H1 (cell line): ENCODE measurements at regions not wholly inside any gene's neighbourhood (a gene's known extent, or its start where the extent isn't known, plus 50 kb on each side); places are given as distances from the start of the nearest gene placed in this dataset.

Source experiments
- CTCF ChIA-PET: fragments of 300-600 bp; sonication (Branson Sonifier 250); formaldehyde crosslinking; loops from one replicate; lab custom pipeline; 2021; ENCODE audit not compliant: partially characterized antibody; lab: Charles Lee
- POLR2A ChIA-PET: fragments of 300-600 bp; sonication (Branson Sonifier 250); formaldehyde crosslinking; loops from one replicate; lab custom pipeline; 2021; ENCODE audit warnings: inconsistent platforms; ENCODE audit not compliant: partially characterized antibody; lab: Charles Lee
- DNase-seq, 2 experiments: peaks; one replicate each; pipeline versions ENCODE4 v3.0.0 to v3.0.0-alpha.2; 2010 to 2022; ENCODE audit warnings: low spot score in 2 of 2, low read depth in 1 of 2, mixed read lengths in 1 of 2
- FAIRE-seq: peaks from 2 replicates; lab custom pipeline; 2011; peaks lifted over from hg19 to GRCh38; lab: Jason Lieb, UNC
- H2AFZ ChIP-seq: 2 replicates; pipeline ENCODE4 v1.8.1; 2012; ENCODE audit warnings: low read length, inconsistent platforms
- H2AK5ac ChIP-seq: 2 replicates; pipeline ENCODE4 v1.6.1; 2013; ENCODE audit warnings: low read depth, low read length
- H2BK120ac ChIP-seq: replicated peaks from 2 replicates; pipeline ENCODE3; 2013; ENCODE audit warnings: low read depth, low read length, inconsistent platforms
- H2BK12ac ChIP-seq: 2 replicates; pipeline ENCODE4 v1.6.1; 2013; ENCODE audit warnings: low read depth, low read length
- H2BK15ac ChIP-seq: 2 replicates; pipeline ENCODE4 v1.6.1; 2013; ENCODE audit warnings: low read length
- H2BK20ac ChIP-seq: 2 replicates; pipeline ENCODE4 v1.6.1; 2013; ENCODE audit warnings: low read length
- H2BK5ac ChIP-seq: 2 replicates; pipeline ENCODE4 v1.6.1; 2013; ENCODE audit warnings: low read depth, low read length
- H3K14ac ChIP-seq: 2 replicates; pipeline ENCODE4 v1.6.1; 2013; ENCODE audit warnings: inconsistent platforms; ENCODE audit not compliant: insufficient read length
- H3K18ac ChIP-seq: 2 replicates; pipeline ENCODE4 v1.6.1; 2013; ENCODE audit warnings: low read length; ENCODE audit errors: extremely low read depth
- H3K23ac ChIP-seq: 2 replicates; pipeline ENCODE4 v1.6.1; 2013; ENCODE audit warnings: inconsistent platforms; ENCODE audit not compliant: insufficient read length
- H3K23me2 ChIP-seq: 2 replicates; pipeline ENCODE4 v1.6.1; 2013; ENCODE audit warnings: low read depth, low read length
- H3K27ac ChIP-seq: 2 replicates; pipeline ENCODE4 v1.6.1; 2011; ENCODE audit warnings: low read depth, low read length, inconsistent platforms
- H3K27me3 ChIP-seq, 4 experiments: replicated peaks in 1 of 4; 1 replicate in 1 of 4; 2 replicates in 3 of 4; pipeline versions ENCODE4 v1.6.1 to v1.8.1; 2011 to 2013; ENCODE audit warnings: low read length in 3 of 4, mild to moderate bottlenecking in 3 of 4, inconsistent platforms in 2 of 4, mixed read lengths in 2 of 4, moderate library complexity in 1 of 4; ENCODE audit not compliant: control insufficient read depth in 3 of 4, insufficient read depth in 3 of 4; ENCODE audit errors: extremely low read depth in 1 of 4
- H3K36me3 ChIP-seq, 4 experiments: 2 replicates each; pipeline versions ENCODE4 v1.6.1 to v1.8.1; 2011 to 2013; ENCODE audit warnings: mild to moderate bottlenecking in 4 of 4, low read length in 3 of 4, moderate library complexity in 2 of 4, control low read depth in 1 of 4, inconsistent platforms in 1 of 4; ENCODE audit not compliant: insufficient read depth in 4 of 4, control insufficient read depth in 2 of 4
- H3K4ac ChIP-seq: replicated peaks from 2 replicates; pipeline ENCODE3; 2013; ENCODE audit warnings: low read length, low read depth, mixed read lengths, inconsistent platforms; ENCODE audit not compliant: insufficient read length
- H3K4me1 ChIP-seq, 4 experiments: replicated peaks in 1 of 4; 1 replicate in 1 of 4; 2 replicates in 3 of 4; pipeline versions ENCODE4 v1.6.1 to v1.8.1; 2011 to 2013; ENCODE audit warnings: low read length in 3 of 4, inconsistent platforms in 2 of 4, mixed read lengths in 1 of 4; ENCODE audit not compliant: insufficient read depth in 4 of 4, control insufficient read depth in 3 of 4
- H3K4me2 ChIP-seq, 2 experiments: 2 replicates each; pipeline versions ENCODE4 v1.6.1 to v1.8.1; 2011 to 2013; ENCODE audit warnings: low read depth in 2 of 2, low read length in 2 of 2, control low read depth in 1 of 2, inconsistent platforms in 1 of 2, mild to moderate bottlenecking in 1 of 2; ENCODE audit not compliant: insufficient read depth in 1 of 2
- H3K4me3 ChIP-seq, 4 experiments: fragments of 200-600, 300-600 bp in 1 of 4; sonication (generic), shearing (Covaris generic), sonication (Bioruptor Twin) in 1 of 4; 2 replicates each; pipeline versions ENCODE4 v1.5.1 to v1.8.1; 2011 to 2016; ENCODE audit warnings: low read length in 4 of 4, low read depth in 3 of 4, control low read depth in 2 of 4, inconsistent platforms in 2 of 4, mild to moderate bottlenecking in 2 of 4, mixed read lengths in 1 of 4, moderate library complexity in 1 of 4; ENCODE audit not compliant: insufficient read depth in 2 of 4; ENCODE audit errors: extremely low read depth in 1 of 4
- H3K56ac ChIP-seq: replicated peaks from 2 replicates; pipeline ENCODE3; 2013; ENCODE audit warnings: low read depth, mild to moderate bottlenecking, mixed read lengths, low read length, inconsistent platforms; ENCODE audit not compliant: insufficient read length
- H3K79me1 ChIP-seq: 2 replicates; pipeline ENCODE4 v1.6.1; 2013; ENCODE audit warnings: low read depth, low read length, control low read depth
- H3K79me2 ChIP-seq, 2 experiments: 2 replicates each; pipeline versions ENCODE4 v1.6.1 to v1.8.1; 2012 to 2013; ENCODE audit warnings: low read length in 2 of 2, mild to moderate bottlenecking in 2 of 2, inconsistent platforms in 1 of 2; ENCODE audit not compliant: insufficient read depth in 2 of 2, control insufficient read depth in 1 of 2
- H3K9ac ChIP-seq, 4 experiments: replicated peaks in 1 of 4; 1 replicate in 1 of 4; 2 replicates in 3 of 4; pipeline versions ENCODE4 v1.6.1 to v1.8.1; 2011 to 2013; ENCODE audit warnings: low read depth in 3 of 4, low read length in 3 of 4, control low read depth in 2 of 4, mild to moderate bottlenecking in 2 of 4, moderate library complexity in 2 of 4, inconsistent platforms in 1 of 4; ENCODE audit errors: extremely low read depth in 1 of 4
- H3K9me3 ChIP-seq, 2 experiments: 2 replicates each; pipeline versions ENCODE4 v1.6.1 to v1.8.1; 2012 to 2013; ENCODE audit warnings: mild to moderate bottlenecking in 2 of 2, moderate library complexity in 2 of 2, control low read depth in 1 of 2, inconsistent platforms in 1 of 2, low read depth in 1 of 2, low read length in 1 of 2, mixed read lengths in 1 of 2; ENCODE audit not compliant: insufficient read depth in 2 of 2
- H4K20me1 ChIP-seq, 2 experiments: replicated peaks in 1 of 2; 2 replicates each; pipeline versions ENCODE3 to v1.8.1; 2011 to 2013; ENCODE audit warnings: inconsistent platforms in 2 of 2, low read length in 2 of 2, mild to moderate bottlenecking in 1 of 2; ENCODE audit not compliant: insufficient read depth in 2 of 2, control insufficient read depth in 1 of 2
- H4K5ac ChIP-seq: 2 replicates; pipeline ENCODE4 v1.6.1; 2013; ENCODE audit warnings: low read length, low read depth, mixed read lengths, inconsistent platforms; ENCODE audit not compliant: insufficient read length
- H4K8ac ChIP-seq: 2 replicates; pipeline ENCODE4 v1.8.0; 2013; ENCODE audit warnings: mild to moderate bottlenecking, moderate library complexity, low read length, inconsistent platforms; ENCODE audit not compliant: insufficient read depth; ENCODE audit errors: extremely low read depth
- H4K91ac ChIP-seq: replicated peaks from 2 replicates; pipeline ENCODE3; 2013; ENCODE audit warnings: low read length, mixed read lengths, inconsistent platforms; ENCODE audit not compliant: insufficient read length
- ASH2L ChIP-seq: fragments of 200-600, 300-600 bp; sonication (generic); IDR thresholded peaks from one replicate; pipeline ENCODE4 v1.7.1; 2017; ENCODE audit warnings: low read length
- BCL11A ChIP-seq, 2 experiments: IDR thresholded peaks; one replicate each; pipeline ENCODE4 v1.6.1; 2011; ENCODE audit warnings: low read depth in 2 of 2, low read length in 2 of 2, mild to moderate bottlenecking in 2 of 2
- CHD1 ChIP-seq: IDR thresholded peaks from 2 replicates; pipeline ENCODE4 v1.6.1; 2012; ENCODE audit warnings: low read depth, low read length, improper control_type of control experiment
- CHD2 ChIP-seq: IDR thresholded peaks from 2 replicates; pipeline ENCODE4 v1.6.1; 2012; ENCODE audit warnings: low read length, improper control_type of control experiment
- CREB1 ChIP-seq: IDR thresholded peaks from 2 replicates; pipeline ENCODE4 v1.6.1; 2012; ENCODE audit warnings: inconsistent platforms
- HDAC2 ChIP-seq, 2 experiments: fragments of 300-600 bp in 1 of 2; sonication (generic) in 1 of 2; IDR thresholded peaks; 2 replicates each; pipeline ENCODE4 v1.6.1; 2011 to 2012; ENCODE audit warnings: low read depth in 2 of 2, low read length in 2 of 2, mild to moderate bottlenecking in 2 of 2, moderate library complexity in 2 of 2, borderline replicate concordance in 1 of 2, inconsistent platforms in 1 of 2
- KDM1A ChIP-seq: fragments of 200-600, 300-600 bp; sonication (generic); IDR thresholded peaks from 2 replicates; pipeline ENCODE4 v1.7.1; 2016; ENCODE audit warnings: mild to moderate bottlenecking, low read length, borderline replicate concordance
- MAFK ChIP-seq: IDR thresholded peaks from 2 replicates; pipeline ENCODE4 v1.6.1; 2012; ENCODE audit warnings: low read depth, mild to moderate bottlenecking, improper control_type of control experiment, low read length
- NRF1 ChIP-seq: IDR thresholded peaks from 2 replicates; pipeline ENCODE4 v1.6.1; 2011; ENCODE audit warnings: mild to moderate bottlenecking, low read depth, low read length, improper control_type of control experiment
- SRF ChIP-seq: IDR thresholded peaks from 2 replicates; pipeline ENCODE4 v1.6.1; 2011; ENCODE audit warnings: mild to moderate bottlenecking, low read depth, low read length, moderate library complexity
- TEAD4 ChIP-seq: IDR thresholded peaks from 2 replicates; pipeline ENCODE4 v1.6.1; 2012; ENCODE audit warnings: low read depth, low read length, inconsistent platforms, mixed read lengths
- whole genome bisulfite sequencing, 2 experiments: shearing (Covaris generic) in 1 of 2; methylation state at CpG; one replicate each; pipeline versions ENCODE4 v1.1.6 to v1.1.7; 2013 to 2015; ENCODE audit warnings: low lambda C conversion rate in 2 of 2, mixed read lengths in 2 of 2, inconsistent platforms in 1 of 2, low coverage in 1 of 2, missing lambda C conversion rate in 1 of 2; ENCODE audit not compliant: insufficient replicate concordance in 2 of 2, insufficient coverage in 1 of 2, insufficient read length in 1 of 2; ENCODE audit errors: extremely low coverage in 1 of 2, missing lambda C conversion rate in 1 of 2; 5-methylcytosine and 5-hydroxymethylcytosine counted together
- TF ChIP-seq, protein P1 (sequence below): IDR thresholded peaks from 2 replicates; pipeline ENCODE4 v1.6.1; 2011; ENCODE audit warnings: low read length, improper control_type of control experiment

DNA sequence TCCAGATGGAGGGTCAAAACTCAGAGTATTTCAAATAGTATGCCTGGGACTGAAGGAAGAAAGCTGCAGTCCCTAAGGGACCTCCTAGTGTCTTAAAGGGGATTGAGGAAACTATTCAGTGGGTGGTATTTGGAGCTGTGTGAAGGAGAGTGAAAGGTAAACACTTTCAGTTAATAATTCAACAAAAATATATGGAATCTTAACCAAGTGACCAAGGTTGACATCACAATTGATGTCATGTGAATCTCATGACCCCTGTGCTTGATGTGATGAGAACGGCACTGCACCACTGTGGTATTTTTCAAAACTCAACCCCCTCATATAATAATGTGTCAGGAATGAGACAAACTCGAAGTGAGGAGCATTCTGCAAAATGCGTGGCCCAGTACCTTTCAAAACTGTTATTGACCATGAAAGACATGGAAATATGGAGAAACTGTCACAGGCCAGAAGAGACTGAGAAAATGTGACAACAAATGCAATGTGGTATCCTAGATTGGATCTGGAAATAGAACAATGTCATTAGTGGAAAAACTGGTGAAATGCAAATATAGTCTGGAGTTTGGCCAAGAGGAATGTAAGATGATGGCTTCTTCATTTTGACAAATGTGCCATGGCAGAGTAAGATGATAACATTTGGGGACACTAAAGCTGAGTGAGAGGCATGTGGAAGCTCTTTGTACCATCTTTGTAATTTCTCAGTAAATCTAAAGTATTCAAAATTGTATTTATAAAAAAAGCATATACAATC is 553.9 kb downstream of the RFC3 start:
- no peak overlapping the region; the same call in 1 of the 2 replicates for H2AFZ ChIP-seq
- no peak overlapping the region for H4K5ac ChIP-seq
- H3K56ac ChIP-seq = no peak overlapping the region
- H2BK120ac ChIP-seq = no peak overlapping the region
- ChIA-PET POLR2A (no interaction called here), CTCF (no interaction called here)
- H2AK5ac ChIP-seq = no peak overlapping the region
- H2BK5ac ChIP-seq = no peak overlapping the region
- no peaks in the 10 kb centered on the region for H4K20me1 ChIP-seq
- H3K79me2 ChIP-seq = no peaks in the 10 kb centered on the region
- peaks cover 0 to 3% (median 2%) of the 10 kb centered on the region in 4 experiments; a peak in 5 of 7 replicates for H3K4me1 ChIP-seq
- no peak overlapping the region; a peak in 1 of 7 replicates for H3K9ac ChIP-seq
- no peak overlapping the region for H4K91ac ChIP-seq
- H3K27ac ChIP-seq = no peak overlapping the region
- H3K23me2 ChIP-seq = no peaks in the 10 kb centered on the region
- H3K79me1 ChIP-seq = no peaks in the 10 kb centered on the region
- no peaks in the 10 kb centered on the region for H3K9me3 ChIP-seq
- H3K18ac ChIP-seq = no peak overlapping the region
- 89% methylated on average over 3 of the region's 3 CpGs; no CpG with 5 or more reads in 1 of the 2 experiments for WGBS, 2 experiments
- H3K4ac ChIP-seq = no peak overlapping the region
- H3K4me3 ChIP-seq = no peak overlapping the region
- H4K8ac ChIP-seq = no peak overlapping the region
- no peaks in the 10 kb centered on the region for H3K36me3 ChIP-seq
- H3K14ac ChIP-seq = no peak overlapping the region
- H3K4me2 ChIP-seq = no peak overlapping the region
- DNase-seq = no peak
- no peak overlapping the region for H2BK20ac ChIP-seq
- FAIRE-seq = no peak
- no peak overlapping the region for H3K23ac ChIP-seq
- H3K27me3 ChIP-seq = no peaks in the 10 kb centered on the region
- H2BK12ac ChIP-seq = no peak overlapping the region
- H2BK15ac ChIP-seq = no peak overlapping the region
- TF ChIP-seq MAFK = no peak
- no peak for TF ChIP-seq ASH2L
- TF ChIP-seq, protein P1, sequence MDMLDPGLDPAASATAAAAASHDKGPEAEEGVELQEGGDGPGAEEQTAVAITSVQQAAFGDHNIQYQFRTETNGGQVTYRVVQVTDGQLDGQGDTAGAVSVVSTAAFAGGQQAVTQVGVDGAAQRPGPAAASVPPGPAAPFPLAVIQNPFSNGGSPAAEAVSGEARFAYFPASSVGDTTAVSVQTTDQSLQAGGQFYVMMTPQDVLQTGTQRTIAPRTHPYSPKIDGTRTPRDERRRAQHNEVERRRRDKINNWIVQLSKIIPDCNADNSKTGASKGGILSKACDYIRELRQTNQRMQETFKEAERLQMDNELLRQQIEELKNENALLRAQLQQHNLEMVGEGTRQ = no peak
- TF ChIP-seq CREB1 = no peak
- TF ChIP-seq TEAD4 = no peak
- TF ChIP-seq CHD1 = no peak
- no peak for TF ChIP-seq NRF1
- TF ChIP-seq BCL11A (IDR thresholded peaks at IDR 0.05; ENCODE audit: low read depth in 2 of 2, low read length in 2 of 2) = no peak
- TF ChIP-seq KDM1A = no peak
- TF ChIP-seq HDAC2 (IDR thresholded peaks at IDR 0.05; ENCODE audit: borderline replicate concordance in 1 of 2, low read depth in 2 of 2, low read length in 2 of 2) = no peak
- TF ChIP-seq SRF = no peak
- TF ChIP-seq CHD2 = no peak
